Left ventricle myocardium superior (tissue), 1 donor: ENCODE measurements at regions not wholly inside any gene's neighbourhood (a gene's known extent, or its start where the extent isn't known, plus 50 kb on each side); places are given as distances from the start of the nearest gene placed in this dataset.

ENCODE experiments used
- ATAC-seq: fragments of 200-7000 bp; cut with Tn5 transposase; one replicate; pipeline ENCODE4 v1.9.1; 2020; ENCODE audit warnings: mild to moderate bottlenecking, moderate library complexity
- DNase-seq: peaks from one replicate; pipeline ENCODE4 v3.0.0-alpha.2; 2020
- intact Hi-C: fragments of 100-400 bp; cut with micrococcal nuclease; formaldehyde crosslinking; loops from one replicate; pipeline ENCODE4 v1.11.0; 2022
- donor health status: DM: no; HTN: yes; CAD: no; lungs with severe emphysema.

DNA sequence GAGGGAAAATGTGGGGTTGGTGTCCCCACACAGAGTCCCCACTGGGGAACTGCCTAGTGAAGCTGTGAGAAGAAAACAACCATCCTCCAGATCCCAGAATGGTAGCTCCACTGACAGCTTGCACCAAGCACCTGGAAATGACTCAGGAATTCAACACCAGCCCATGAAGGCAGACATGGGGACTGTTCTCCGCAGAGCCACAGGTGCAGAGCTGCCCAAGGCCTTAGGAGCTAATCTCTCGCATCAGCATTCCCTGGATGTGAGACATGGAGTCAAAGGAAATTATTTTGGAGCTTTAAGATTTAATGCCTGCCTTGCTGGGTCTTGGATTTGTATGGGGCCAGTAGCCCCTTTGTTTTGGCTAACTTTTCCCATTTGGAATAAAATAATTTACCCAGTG lies 367.9 kb downstream of the FAM133A start:
- no peak for ATAC-seq
- intact Hi-C loops = no loop called here

DNA sequence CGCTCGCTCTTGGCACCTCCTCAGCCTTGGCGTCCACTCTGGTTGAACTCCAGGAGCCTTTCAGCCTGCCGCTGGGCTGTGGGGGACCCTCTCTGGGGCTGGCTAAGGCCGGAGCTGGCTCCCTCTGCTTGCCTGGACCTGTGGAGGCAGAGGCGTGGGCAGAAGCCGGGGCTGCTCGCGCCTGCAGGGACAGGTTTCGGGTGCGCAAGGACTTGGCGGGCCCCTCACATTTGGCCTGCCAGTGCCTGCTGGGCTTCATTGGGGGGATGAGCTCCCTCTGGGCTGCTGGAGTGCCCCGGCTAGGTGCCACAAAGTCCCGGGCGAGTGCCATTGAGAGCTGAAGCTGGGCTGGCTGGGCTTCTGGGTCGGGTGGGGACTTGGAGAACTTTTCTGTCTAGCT lies 371.7 kb downstream of the FAM133A start:
- intact Hi-C loops = no loop called here
- DNase-seq = no peak
- ATAC-seq = no peak

More for the DNA sequence above, 367.9 kb downstream of the FAM133A start:
- no peak for DNase-seq

DNA sequence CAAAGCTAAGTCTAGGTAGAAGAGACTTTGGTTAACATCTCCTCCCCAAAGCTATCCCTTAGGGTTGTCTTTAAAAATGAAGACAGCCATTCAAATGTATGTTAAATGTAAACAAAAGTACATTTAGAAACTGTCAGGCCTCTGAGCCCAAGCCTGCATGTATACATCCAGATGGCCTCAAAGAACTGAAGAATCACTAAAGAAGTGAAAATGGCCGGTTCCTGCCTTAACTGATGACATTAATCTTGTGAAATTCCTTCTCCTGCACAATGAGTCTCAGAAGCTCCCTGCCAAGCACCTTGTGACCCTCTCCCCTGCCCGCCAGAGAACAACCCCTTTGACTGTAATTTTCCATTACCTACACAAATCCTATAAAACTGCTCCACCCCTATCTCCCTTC lies 377.9 kb downstream of the FAM133A start:
- intact Hi-C loops = no loop called here
- ATAC-seq = no peak
- no peak for DNase-seq

DNA sequence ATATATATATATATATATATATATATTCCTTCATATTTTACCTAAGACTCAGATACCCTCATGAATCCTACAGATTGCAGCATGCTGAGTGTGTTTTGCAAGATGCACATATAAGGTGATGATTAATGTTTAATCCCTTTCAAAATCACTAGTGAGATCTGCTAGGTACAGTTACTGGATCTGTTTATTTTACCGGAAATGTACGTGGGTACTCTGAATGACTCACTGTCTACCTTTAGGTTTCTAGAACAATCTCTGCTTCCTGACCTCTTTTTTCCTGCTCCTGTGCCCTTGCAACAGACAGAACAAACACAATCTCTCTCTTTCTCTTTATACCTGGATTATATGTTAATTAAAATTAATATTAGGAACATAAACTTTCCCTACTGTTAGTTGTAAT lies 379.6 kb downstream of the FAM133A start:
- no peak for DNase-seq
- no peak for ATAC-seq
- intact Hi-C loops = no loop called here

DNA sequence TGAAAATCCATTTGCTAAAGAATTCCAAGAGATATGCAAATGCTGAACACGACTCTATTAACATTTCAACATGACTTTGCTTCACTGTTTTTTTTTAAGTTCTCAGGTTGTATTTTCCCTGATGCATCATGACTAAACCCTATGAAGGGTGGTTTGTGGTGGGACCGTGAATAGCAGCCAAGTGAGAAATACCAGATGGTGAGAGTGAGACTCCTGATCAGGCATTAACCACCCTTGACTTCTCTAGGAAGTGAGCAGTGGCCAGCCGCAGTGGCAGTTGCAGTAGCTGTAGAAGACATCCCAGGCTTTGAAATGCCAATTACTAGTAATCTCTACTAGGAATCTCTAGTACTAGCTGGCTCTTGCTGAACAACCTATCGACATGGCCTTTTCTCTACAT lies 383.4 kb downstream of the FAM133A start:
- DNase-seq (no peak), ATAC-seq (no peak)
- intact Hi-C loops = no loop called here

DNA sequence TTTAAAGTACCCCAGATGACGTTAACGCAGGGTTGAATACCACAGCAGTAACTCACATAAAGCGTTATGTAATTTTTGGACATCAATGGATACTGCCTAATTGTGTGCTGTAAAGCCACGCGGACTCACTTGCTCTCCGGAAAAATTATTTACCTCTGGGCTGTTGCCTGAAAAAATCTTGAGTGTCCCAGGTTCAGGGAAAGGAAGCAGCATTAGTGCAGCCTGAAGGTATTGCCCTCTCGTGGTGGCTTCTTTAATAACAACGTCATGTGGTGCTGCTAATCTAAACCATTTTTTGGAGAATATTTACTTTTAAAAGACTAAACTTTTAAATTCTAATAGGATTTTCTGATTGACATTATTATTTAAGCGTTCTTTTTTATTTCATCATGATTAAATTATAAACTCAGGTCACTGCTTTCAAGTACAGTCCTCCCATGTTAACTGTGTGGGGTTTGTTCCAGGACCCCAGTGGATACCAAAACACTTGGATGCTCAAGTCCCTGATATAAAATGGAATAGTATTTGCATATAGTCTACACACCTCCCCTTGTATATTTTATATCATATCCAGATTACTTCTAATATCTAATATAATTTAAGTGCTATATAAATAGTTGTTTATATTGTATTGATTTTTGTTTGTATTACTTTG lies 384.8 kb downstream of the FAM133A start:
- no peak for ATAC-seq
- intact Hi-C loops = no loop called here
- no peak for DNase-seq

DNA sequence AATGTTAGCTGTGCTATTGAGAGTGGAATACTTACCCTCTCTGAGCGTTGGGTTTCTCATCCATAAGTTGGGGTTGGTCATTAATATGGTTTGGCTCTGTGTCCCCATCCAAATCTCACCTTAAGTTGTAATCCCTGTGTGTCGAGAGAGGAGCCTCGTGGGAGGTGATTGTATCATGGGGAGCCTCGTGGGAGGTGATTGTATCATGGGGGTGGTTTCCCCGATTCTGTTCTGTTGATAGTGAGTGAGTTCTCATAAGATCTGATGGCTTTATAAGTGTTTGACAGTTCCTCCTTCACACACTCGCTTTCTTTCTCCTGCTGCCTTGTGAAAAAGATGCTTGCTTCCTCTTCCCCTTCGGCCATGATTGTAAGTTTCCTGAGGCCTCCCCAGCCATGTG lies 391.1 kb downstream of the FAM133A start:
- ATAC-seq (no peak), DNase-seq (no peak)

DNA sequence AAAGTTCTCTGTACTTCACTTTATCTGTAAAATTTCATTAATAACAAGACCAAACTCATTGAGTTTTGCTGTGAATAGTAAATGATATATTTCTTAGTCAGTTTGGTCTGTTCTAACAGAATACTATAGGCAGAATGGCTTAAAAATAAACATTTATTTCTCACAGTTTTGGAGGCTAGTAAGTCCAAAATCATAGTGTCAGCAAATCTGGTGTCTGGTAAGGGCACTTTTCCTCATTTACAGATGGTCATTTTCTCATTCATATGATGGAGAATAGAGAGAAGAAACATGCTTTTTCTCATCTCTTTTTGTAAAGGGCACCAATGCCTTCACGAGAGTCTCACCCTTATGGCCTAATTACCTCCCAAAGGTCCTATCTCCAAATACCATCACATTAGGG lies 415.1 kb downstream of the FAM133A start:
- no peak for ATAC-seq
- no peak for DNase-seq
- intact Hi-C loops = no loop called here

More for the DNA sequence above, 391.1 kb downstream of the FAM133A start:
- intact Hi-C loops = no loop called here

DNA sequence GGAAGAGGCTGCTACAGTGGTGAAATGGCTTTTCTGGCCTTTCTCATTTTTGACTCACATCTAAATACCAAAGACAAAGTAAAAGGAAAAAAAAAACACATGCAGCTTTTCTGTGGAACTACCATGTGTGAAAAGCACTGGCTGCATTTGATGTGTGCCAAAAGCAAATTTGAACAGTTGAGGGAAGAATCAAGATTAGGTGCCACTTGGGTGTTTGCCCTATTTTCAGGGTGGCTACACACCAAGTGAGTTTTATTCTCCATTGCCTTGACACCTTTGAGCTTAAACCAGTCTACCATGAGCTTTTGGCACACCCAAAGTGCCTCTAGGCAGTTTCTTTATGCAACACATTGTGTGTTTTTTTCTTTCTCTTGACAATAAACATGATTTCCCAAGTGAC lies 423.9 kb downstream of the FAM133A start:
- ATAC-seq = no peak
- no peak for DNase-seq
- intact Hi-C loops = no loop called here

DNA sequence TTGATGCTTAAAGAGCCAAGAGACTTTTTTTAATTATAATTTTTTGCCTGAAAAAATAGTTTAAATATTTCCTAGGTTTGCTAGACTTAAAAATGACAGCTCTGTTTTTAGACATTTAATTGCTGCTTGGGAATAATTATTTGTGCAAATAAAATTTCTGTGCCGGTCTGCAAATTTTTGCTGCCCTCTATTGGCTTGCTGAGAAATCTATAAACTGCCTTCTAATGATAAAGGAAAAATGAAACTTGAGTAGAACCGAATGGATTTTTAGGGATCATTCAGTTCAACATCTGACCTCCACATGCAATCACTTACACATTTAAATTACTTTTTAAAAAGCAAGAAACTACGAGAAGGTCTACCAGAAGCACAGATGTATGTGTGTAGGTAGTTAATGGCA lies 434.0 kb downstream of the FAM133A start:
- DNase-seq (no peak), ATAC-seq (no peak)
- intact Hi-C loops = no loop called here

DNA sequence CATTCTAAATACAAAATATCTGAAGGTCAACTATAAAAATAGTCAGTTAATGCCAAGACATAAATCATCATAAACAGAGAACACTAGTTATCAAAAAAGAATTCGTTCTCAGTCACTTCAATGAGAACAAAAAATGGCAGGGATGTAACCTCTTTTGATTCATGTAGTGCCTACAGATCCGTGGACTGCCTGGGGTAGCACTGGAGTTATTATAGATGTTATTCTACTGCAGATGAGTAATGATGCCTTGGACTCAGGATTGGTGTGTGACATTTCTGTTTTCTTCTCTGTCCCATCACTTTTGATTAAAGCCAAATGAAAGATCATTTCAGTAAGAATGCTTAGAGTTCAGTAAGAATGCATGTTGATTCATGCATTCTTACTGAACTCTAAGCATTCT lies 440.4 kb downstream of the FAM133A start:
- no peak for ATAC-seq
- intact Hi-C loops = no loop called here
- no peak for DNase-seq

DNA sequence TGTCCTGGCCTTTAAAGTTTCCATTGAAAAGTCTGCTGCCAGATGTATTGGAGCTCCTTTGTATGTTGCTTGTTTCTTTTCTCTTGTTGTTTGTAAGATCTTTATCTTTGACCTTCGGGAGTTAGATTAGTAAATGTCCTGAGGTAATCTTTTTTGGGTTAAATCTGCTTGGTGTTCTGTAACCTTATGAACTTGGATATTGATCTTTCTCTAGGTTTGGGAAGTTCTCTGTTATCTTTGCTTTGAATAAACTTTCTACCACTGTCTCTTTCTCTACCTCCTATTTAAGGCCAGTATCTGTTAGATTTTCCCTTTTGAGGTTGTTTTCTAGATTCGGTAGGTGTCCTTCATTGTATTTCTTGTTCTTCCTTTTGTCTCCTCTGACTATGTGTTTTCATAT lies 447.8 kb downstream of the FAM133A start:
- intact Hi-C loops = no loop called here

DNA sequence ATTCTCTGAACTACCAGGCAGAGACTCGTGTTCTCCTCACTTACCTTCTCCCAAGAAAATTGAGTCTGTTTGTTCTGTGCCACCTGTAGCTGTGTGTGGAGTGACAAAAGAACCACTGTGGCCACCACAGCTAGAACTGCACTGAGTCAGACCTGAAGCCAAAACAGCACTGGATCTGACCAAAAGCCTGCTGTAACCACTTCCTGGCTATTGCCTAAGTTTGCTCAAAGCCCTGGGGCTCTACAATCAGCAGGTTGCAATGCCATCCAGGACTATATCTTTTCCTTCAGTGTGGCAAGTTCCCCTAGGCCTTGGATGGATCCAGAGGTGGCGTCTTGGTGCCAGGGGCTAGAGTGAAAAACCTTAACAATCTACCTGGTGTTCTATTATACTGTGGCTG lies 449.1 kb downstream of the FAM133A start:
- ATAC-seq (no peak), DNase-seq (no peak)
- intact Hi-C loops = no loop called here

More for the DNA sequence above, 447.8 kb downstream of the FAM133A start:
- DNase-seq (no peak), ATAC-seq (no peak)

DNA sequence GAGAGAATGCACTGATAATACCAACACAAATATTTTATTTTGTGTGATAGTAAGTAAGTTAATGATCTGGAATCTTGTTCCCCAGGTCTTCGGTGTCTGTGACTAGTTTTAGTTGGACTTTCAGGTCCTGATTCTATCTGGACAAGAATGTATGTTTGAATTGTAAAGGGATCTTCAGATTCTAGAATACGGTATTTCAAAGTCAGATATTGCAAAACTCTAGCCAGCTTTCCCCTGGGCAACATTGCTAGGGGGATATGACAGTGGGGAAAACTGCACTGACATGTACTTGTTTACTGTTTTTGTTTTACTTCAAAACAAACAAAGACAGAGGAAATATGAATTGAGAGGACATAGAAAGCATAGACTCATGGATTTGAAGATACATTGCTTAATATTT lies 489.0 kb downstream of the FAM133A start:
- no peak for DNase-seq
- intact Hi-C loops = no loop called here
- no peak for ATAC-seq

DNA sequence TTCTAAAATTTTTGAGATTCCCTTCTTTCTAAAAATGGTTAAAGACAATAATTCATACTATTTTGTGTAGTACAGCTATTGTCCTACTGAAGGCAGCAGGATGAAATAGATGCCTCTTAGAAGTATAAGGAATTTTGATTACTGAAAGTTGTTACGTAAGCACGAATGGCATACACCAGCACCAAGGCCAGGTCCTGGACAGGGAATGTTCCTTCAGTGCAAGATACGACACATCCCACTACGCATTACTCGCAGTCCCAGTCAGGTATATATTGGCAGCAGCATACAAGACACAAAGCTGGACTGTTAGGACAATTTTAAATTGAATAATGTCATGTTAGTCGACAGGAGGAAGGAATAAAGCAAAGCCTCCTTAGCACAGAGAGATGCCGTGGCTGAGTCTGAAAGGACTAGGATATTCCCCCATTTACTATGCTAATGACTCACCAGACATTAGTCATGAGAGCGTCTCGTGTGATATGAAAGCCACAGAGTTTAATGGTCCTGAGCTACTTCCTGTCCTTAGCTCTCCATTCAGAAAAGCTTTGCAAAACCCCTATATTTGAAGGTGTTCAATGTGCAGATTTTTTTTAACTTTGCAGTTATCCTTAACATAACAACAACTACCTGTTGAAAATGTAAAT lies 504.3 kb downstream of the FAM133A start:
- intact Hi-C loops = no loop called here
- no peak for ATAC-seq
- DNase-seq = no peak

DNA sequence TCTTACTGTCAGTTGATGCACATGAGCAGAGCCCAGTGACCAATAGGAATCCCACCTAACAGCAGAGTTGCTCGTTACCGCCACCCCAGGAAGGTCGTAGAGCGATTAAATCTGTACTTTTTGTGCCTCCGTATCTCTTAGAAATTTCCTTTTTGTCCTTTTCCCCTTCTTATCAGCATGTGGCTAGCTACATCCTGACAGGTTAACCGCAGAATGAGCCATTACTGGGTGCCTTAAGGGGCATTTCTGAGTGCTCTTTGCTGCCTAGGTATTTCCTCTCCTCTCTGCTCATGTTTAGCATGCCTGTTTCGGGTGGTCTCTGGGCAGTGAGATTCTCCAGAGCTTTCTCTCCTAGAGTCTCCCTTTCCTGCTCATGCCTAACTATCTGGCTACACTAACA lies 530.5 kb downstream of the FAM133A start:
- intact Hi-C loops = no loop called here
- DNase-seq = no peak
- no peak for ATAC-seq

DNA sequence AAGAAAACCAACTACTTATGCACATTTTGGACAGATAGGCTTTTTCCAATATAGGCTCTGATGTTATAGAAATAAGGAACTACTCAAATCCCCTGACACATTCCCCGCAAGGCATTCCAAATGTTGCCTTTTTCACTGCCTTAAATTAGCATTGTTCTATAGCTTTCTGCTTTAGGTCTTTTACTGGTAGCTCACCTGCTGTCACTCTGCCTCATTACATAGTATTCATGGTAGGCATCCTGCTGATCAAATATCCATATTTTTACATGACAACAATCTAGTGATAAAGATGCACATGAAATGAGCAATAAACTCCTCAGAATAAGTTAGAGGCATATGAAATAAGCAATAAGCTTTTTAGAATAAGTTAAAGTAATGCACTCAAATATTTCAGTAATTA lies 542.7 kb downstream of the FAM133A start:
- intact Hi-C loops = no loop called here
- ATAC-seq (no peak), DNase-seq (no peak)

DNA sequence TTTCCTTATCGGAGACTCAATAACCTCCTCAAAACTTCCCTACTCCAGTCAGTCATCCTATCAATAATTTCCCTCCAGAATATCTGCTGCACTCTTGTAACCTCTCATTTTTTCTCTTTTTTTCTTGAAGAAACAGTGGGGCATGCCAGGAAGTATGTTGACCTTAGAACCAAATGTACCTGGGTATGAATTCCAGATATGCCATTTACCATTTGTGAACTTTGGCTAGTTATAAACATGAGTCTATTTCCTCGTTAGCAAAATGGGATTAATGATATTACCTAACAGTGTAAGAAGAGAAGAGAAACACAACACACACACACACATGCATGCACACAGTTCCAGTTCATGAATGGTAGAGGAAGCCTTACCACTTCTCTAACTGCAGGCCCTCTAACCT lies 578.2 kb downstream of the FAM133A start:
- DNase-seq = no peak
- ATAC-seq = no peak
- intact Hi-C loops = no loop called here

DNA sequence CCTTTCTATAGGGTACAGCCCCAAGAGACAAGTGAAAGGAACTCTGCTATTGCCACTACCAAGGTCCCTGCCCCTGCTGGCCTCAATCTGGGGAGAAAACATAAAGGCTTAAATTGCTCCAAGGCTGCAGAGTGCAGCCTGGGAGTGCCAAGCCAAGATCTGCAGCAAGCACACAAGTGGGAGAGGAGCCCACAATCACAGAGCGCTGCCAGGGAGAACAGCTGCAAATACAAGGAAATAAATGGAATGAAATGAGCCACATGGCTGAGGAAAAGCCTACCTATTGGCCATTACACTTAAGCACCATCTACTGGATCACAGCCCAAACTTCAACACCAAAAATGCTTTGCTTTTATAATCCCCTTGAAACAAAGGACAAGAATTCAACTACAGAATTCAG lies 582.4 kb downstream of the FAM133A start:
- ATAC-seq (no peak), DNase-seq (no peak)
- intact Hi-C loops = no loop called here

DNA sequence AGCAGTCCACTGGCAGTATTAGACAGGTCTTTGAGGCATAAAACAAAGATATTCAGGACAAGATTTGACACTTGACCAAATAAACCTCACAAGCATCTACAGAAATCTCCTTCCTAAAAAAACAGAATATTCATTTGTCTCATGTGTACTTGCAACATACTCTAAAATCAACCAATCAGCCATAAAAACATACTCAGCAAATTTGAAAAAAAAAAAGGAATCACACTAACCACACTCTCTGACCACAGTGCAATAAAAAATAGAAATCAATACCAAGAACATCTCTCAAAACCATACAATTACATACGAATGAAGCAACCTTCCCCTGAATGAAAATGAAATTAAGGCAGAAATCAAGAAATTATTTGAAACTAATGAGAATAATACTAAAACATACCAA lies 591.3 kb downstream of the FAM133A start:
- no peak for DNase-seq
- no peak for ATAC-seq
- intact Hi-C loops = no loop called here

DNA sequence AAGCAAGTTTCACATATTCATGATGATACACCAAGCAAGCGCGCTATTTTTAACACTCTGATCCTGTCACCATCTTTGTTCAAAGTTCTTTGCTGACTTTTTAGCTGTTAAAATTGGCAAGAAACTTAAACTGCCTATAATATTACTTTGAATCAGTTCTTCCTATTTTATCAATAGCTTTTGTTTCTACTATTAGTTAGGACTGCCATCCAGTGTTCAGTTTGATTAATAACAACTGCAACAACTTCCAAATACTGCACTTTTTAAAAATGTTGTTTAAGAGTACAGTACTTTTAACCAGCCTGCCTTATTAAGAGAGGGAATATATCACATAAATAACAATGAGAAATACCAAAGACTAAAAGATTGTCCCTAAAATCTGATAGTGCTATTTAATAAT lies 614.3 kb downstream of the FAM133A start:
- no peak for DNase-seq
- intact Hi-C loops = no loop called here
- no peak for ATAC-seq
